Hepatic stellate cell (primary cell): ENCODE measurements at regions not wholly inside any gene's neighbourhood (a gene's known extent, or its start where the extent isn't known, plus 50 kb on each side); places are given as distances from the start of the nearest gene placed in this dataset.

Source experiments
- DNase-seq: peaks from one replicate; pipeline ENCODE4 v3.0.0; 2011; ENCODE audit warnings: low spot score

DNA sequence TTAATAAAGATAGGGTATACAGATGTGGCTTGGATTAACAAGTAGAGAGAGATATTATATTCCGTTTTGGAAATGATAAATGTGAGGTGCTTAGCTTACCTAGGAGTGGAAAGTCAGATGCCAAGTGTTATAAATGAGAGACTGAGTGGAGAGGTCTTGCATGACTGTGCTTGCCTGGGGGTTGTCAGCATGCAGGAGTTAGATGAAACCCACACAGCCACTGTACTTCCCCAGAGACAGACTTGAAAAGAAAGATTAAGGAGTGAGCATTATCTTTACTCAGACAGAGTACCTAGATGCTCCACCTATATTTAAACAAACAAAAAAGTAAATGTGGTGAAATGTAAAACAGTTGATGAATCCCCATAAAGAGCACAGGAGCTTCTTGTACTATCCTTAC lies 482.7 kb downstream of the RIT2 start:
- DNase-seq, result no peak

DNA sequence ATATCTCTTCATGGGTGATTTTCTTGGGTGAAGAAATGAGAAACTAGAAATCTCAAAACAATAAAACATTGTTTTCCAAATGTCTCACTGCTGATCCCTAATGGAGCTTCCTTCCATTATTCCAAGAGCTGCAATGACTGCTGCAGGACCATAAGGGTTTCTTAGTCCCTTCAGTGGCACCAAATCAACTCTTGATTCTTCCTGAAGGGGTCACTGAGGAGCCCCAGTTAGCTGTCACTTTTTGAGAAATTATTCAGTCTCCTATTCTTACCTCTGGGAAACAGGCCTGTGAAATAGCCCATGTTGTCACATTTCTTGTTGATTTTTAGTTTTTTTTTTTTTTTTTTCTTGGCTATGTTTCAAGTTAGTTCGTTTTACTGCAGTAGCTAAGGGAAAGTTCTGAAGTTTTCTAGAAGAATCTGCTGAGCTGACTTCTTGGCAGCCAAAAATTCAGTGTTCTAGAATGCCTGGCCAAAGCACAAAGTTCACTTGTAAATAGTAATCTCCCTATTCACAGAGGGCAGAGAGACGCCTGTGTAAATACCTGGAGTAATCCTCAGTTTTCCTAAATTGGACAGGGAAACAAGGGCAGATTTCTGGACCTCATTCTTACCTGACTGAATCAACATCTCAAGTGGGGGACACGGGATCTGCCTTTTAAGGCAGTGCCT lies 480.0 kb downstream of the RIT2 start:
- DNase-seq, result no peak

DNA sequence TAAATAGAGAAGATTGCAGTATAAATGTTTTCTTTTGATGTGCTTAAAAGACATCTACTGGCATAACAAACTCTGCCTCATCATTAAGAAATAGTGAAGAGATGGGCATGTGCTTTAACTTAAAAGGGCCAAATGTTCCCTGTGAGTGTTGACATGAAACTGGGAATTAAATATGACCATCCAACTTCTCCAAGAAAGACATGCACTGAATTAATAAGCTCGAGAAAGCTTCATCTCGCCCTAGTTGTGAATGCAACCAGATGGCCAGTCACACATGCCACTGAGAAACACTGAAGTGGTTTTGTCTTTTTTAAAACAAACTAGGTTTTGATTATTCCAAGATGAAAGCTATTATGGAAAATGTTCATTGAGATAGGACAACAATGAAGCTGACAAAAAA lies 479.2 kb downstream of the RIT2 start:
- no peak for DNase-seq

DNA sequence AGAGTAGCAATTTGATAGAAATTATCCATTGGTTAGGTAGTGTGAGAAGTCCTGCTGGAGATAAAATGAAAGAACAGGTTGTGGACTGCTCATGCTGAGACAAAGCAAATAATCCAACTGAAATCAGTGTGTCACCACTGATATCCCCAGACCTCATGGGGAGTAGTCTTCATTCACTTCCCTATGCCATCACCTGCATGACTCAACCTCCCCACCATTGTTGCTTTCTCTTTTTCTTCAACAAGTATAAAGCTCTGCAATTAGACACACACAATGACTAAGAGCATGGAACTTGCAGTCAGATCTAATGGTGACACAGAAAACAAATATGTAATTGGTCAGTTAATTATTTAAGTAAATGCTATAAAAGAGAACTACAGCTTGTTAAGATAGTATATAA lies 475.3 kb downstream of the RIT2 start:
- no peak for DNase-seq

DNA sequence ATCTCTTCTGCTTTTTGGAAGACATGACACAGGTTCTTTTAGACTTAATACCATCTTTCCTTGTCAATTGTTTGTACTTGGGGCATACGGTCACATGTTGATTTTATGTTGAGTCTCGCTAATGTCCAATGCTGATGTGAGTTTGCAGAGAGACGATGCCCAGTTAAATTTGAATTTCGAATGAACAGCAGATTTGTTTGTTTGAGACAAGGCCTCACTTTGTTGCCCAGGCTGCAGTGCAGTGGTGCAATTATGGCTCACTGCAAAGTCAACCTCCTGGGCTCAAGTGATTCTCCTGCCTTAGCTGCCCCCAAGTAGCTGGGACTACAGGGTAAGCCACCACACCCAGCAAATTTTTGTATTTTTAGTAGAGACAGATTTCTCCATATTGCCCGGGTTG lies 473.5 kb downstream of the RIT2 start:
- no peak for DNase-seq

DNA sequence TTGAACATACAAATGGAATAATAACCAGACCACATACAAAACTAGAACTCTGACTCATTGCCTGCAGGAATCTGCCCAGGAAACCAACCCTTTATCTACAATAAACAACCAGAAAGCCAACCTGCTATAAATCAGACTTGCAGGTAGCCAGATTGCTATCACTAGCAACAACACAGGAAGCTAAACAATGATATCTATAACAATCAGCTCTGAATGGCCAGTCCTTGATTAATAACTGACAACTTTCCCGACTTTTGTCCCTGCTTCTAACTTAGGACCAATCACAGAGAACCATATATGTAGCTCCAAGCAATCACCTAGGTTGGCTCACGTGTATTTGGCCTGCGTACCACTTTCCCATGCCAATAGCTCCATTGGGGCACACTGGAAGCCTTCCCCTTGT lies 470.8 kb downstream of the RIT2 start:
- no peak for DNase-seq

DNA sequence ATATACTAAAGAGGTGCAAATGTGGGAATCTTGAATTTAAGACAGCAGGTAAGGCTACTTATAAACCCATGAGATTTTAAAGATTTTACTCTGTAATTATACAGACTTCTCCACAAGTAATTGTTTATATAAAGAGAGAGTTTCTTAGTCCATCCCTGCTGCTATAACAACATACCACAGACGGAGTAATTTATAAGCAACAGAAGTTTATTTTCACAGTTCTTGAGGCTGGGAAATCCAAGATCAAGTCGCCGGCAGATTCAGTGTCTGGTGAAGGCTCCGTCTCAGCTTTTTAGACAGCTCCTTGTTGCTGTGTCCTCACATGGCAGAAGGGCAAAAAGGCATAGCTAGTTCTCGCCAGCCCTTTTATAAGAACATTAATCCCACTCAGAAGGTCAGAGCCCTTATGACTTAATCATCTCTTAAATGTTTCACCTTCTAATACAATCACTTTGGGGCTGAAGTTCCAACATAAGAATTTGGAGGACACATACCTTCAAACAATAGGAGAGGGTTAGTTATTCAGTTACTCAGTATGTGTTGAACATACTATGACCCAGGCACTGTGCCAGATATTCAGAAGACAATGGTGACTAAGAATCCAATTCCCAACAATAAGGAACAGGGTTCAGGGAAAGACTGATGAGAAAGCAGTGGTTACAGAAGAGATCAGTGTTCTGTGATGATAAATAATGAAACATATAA lies 466.0 kb downstream of the RIT2 start:
- no peak for DNase-seq

DNA sequence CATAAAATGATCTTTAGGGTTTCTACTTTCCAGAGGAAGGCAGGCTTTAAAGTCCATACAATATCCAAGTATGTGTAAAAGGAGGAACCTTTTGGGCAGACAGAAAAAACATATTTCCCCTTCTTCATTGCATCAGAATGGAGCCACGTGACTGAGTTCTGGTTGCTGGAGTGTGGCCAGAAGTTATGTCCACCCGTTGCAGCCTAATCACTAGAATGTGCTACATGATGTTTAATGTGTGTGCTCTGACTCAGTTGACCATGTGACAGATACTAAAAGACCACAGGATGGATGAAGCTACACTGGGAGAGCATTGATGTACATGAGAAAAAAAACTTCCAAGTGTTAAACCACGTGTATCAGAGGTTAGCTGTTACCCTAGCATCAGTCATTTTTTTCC lies 460.9 kb downstream of the RIT2 start:
- no peak for DNase-seq

DNA sequence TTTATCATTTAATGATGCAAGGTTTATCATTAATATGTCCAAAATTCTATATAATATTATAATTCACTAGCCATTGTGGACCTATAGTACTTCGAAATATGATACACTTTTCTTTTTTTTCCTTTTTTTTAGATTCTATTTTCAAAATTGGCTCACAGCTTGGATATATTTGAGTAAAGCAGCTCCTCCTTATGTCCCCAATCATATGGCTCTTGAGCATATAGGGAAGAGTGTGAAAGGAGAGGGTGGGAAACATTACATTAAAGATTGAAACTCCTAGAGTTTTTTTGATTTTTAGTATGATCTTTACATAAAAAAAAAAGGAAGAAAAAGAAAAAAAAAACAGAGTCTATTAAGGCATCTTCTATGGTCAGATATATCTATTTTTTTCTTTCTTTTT lies 457.9 kb downstream of the RIT2 start:
- no peak for DNase-seq

DNA sequence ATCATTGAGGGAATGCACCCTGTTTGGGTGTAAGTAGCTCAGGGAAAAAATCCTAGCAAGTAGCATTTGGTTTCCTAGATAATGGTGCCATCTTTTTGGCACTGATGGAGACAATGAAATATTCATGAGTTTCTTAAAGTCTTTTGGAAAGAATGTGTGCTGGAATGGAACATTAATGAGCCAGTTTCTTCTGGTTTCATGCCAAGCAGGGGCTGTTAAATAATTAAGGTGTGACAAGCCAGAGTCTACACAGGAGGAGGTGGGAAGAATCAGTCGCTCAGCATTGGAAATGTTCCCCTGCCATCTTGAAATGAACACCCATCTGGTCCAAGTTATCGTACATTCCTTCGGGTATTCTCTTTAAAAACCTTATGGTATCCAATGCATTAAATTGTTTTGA lies 457.3 kb downstream of the RIT2 start:
- DNase-seq, result no peak

DNA sequence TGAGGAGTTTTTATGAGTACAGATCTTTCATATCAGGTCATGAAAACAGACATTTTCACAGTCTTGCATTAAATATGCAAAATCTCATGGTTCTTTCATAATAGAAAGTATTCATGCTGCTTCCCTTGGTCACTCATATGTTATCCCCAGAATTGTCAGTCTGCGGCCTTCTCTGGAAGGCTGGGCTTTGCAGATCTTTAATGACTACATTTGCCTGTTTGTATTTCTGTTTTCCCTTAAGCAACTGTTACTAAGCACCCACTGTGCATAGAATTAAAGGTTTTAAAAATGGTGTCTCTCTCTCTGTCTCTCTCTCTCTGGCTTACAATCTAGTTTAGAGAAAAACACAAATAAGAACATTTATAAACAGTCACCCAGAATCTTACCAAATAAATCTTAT lies 456.3 kb downstream of the RIT2 start:
- no peak for DNase-seq

DNA sequence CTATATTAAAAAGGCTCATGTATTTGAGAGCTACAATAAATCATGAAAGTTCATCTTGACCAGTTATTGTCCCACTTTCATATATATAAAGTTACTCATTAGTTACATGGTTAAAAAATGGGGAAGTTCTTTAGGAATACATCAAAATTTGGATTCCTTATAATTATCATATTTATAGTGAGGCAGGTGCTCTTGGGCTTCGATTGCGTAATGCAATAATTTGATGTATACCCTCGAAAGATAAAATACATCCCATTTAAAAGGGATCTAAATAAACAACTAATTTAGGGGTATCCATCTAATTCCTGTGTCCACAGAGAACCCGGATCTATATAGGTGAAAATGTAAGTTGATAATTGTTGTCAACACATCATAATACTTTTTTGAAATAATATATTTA lies 444.6 kb downstream of the RIT2 start:
- no peak for DNase-seq

DNA sequence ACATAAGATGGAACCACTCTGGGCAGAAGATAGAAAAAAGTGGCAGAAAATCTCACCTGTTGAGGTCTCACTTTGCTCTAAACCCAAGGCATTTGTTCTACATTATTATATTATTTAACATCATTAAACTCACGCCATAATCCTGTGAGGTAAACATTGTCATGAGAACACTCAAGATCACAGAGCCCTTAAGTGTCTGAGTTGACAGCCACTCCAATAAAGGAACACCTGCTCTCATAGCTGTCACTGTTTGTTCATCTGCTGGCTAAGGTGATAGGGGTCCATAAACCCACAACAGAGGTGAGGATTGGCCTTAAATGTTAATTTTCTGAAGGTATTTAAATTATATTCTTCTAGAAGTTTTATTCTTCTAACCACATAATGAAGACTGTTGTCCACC lies 439.7 kb downstream of the RIT2 start:
- no peak for DNase-seq

DNA sequence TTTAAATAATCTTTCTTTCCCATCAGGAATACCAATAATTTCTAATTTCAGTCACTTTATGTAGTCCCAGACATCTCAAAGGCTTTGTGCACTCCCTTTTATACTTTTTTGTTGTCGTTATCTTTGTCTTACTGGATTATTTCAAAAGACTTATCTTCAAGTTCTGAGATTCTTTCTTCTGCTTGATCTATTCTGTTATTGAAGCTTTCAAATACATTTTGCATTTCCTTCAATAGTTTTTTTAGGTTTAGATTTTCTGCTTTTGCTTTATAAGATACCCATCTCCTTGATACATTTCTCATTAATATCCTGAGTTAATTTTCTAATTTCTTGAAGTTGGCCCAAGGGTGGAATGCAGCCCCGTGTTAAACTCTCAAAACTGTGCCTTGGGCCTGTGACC lies 432.4 kb downstream of the RIT2 start:
- no peak for DNase-seq

DNA sequence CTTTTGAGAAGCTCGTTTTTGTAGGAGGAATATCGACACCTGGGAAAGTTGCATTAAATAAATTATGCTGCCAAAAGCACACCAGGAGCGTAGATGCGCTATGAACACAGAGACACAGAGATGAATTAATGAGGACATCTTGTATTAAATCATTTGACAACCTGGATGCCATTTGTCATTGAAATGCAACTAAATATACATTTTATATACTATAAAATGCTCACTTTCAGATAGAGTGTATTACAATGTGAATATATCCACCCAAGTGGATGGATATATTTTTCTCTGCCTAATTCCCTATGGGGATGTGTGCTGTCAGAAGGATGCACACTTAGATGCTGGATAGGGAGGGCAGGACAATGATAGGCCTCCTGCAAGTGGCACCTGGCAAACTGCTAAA lies 426.2 kb downstream of the RIT2 start:
- DNase-seq, result no peak
